Smooth muscle cell (in vitro differentiated cells): ENCODE measurements at regions not wholly inside any gene's neighbourhood (a gene's known extent, or its start where the extent isn't known, plus 50 kb on each side); places are given as distances from the start of the nearest gene placed in this dataset.

Experiments
- DNase-seq: peaks from one replicate; lab custom pipeline; 2025; ENCODE audit not compliant: unreplicated experiment; lab: John Stamatoyannopoulos, UW
- H2AFZ ChIP-seq: fragments of 200-600 bp; sonication (generic); 2 replicates; pipeline ENCODE4 v1.6.0; 2016; ENCODE audit warnings: antibody characterized with exemption, low read depth, mild to moderate bottlenecking
- H3F3A ChIP-seq: fragments of 200-600 bp; sonication (generic); 2 replicates; pipeline ENCODE4 v1.6.0; 2017; ENCODE audit warnings: antibody characterized with exemption, low read depth
- H3K27ac ChIP-seq: fragments of 200-600 bp; sonication (generic); 2 replicates; pipeline ENCODE4 v1.5.1; 2016; ENCODE audit warnings: low read depth, mild to moderate bottlenecking
- H3K27me3 ChIP-seq: fragments of 200-600 bp; sonication (generic); 2 replicates; pipeline ENCODE4 v1.6.1; 2016; ENCODE audit warnings: low read depth, mild to moderate bottlenecking
- H3K36me3 ChIP-seq: fragments of 200-600 bp; sonication (generic); 2 replicates; pipeline ENCODE4 v1.5.1; 2016; ENCODE audit warnings: low read depth
- H3K4me1 ChIP-seq: fragments of 200-600 bp; sonication (generic); 2 replicates; pipeline ENCODE4 v1.5.1; 2016; ENCODE audit warnings: low read depth
- H3K4me2 ChIP-seq: fragments of 200-600 bp; sonication (generic); 2 replicates; pipeline ENCODE4 v1.6.0; 2016; ENCODE audit warnings: mild to moderate bottlenecking
- H3K4me3 ChIP-seq: fragments of 200-600 bp; sonication (generic); 2 replicates; pipeline ENCODE4 v1.5.1; 2016; ENCODE audit warnings: mild to moderate bottlenecking
- H3K79me2 ChIP-seq: fragments of 200-600 bp; sonication (generic); 2 replicates; pipeline ENCODE4 v1.6.0; 2016; ENCODE audit warnings: low read depth, mild to moderate bottlenecking
- H3K9ac ChIP-seq: fragments of 200-600 bp; sonication (generic); 2 replicates; pipeline ENCODE4 v1.6.0; 2016; ENCODE audit warnings: low read depth
- H3K9me3 ChIP-seq: fragments of 200-600 bp; sonication (generic); replicated peaks from 2 replicates; pipeline ENCODE4 v1.5.1; 2016; ENCODE audit warnings: low read depth
- H4K20me1 ChIP-seq: fragments of 200-600 bp; sonication (generic); 2 replicates; pipeline ENCODE4 v1.6.0; 2016; ENCODE audit warnings: low read depth
- WGBS: methylation state at CpG from one replicate; pipeline ENCODE4 v1.1.7; 2016; ENCODE audit warnings: low lambda C conversion rate; 5-methylcytosine and 5-hydroxymethylcytosine counted together
- TF ChIP-seq, protein P1 (sequence below): fragments of 200-600 bp; sonication (generic); IDR thresholded peaks from 2 replicates; pipeline ENCODE4 v1.5.1; 2017; ENCODE audit warnings: borderline replicate concordance, mild to moderate bottlenecking, antibody characterized with exemption; ENCODE audit not compliant: insufficient read depth, poor library complexity, severe bottlenecking

DNA sequence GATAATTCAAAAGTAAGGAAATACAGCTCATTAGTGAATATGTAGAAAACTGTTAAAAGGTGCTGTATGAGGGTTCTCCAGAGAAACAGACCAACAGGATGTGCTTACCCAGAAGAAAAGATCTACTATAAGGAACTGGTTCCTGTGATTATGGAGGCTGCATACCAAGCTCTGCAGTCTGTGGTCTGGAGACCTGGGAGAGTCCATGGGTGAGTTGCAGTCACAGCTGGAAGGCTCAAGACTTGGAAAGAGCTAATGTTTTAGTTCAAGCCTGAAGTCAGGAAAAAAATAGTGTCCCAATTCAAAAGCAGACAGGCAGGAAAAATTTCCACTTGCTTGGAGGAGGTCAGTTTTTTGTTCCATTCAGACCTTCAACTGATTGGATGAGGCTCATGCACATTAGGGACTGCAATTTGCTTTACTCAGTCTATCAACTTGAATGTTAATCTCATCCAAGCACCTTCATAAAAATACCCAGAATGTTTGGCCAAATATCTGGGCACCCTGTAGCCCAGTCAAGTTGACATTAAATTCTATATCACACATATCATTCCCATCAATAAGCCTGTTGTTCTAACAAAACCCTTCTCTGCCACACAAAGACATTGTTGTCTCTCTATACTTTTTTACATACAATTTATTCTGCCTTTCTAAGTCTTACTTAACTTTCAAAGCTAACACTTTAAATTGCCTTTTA, 197.9 kb upstream of the KLF6 start:
- H2AFZ ChIP-seq: no peak overlapping the region
- no peak for DNase-seq
- H3K27ac ChIP-seq: no peak overlapping the region
- H3K79me2 ChIP-seq: no peaks in the 10 kb centered on the region
- no peaks in the 10 kb centered on the region for H3K36me3 ChIP-seq
- H3K27me3 ChIP-seq: no peaks in the 10 kb centered on the region
- no peaks in the 10 kb centered on the region for H3K9me3 ChIP-seq
- H3K4me2 ChIP-seq: no peak overlapping the region
- no peak overlapping the region for H3K9ac ChIP-seq
- H3K4me3 ChIP-seq: no peak overlapping the region
- no peaks in the 10 kb centered on the region for H3F3A ChIP-seq
- no peaks in the 10 kb centered on the region for H4K20me1 ChIP-seq
- TF ChIP-seq, protein P1, sequence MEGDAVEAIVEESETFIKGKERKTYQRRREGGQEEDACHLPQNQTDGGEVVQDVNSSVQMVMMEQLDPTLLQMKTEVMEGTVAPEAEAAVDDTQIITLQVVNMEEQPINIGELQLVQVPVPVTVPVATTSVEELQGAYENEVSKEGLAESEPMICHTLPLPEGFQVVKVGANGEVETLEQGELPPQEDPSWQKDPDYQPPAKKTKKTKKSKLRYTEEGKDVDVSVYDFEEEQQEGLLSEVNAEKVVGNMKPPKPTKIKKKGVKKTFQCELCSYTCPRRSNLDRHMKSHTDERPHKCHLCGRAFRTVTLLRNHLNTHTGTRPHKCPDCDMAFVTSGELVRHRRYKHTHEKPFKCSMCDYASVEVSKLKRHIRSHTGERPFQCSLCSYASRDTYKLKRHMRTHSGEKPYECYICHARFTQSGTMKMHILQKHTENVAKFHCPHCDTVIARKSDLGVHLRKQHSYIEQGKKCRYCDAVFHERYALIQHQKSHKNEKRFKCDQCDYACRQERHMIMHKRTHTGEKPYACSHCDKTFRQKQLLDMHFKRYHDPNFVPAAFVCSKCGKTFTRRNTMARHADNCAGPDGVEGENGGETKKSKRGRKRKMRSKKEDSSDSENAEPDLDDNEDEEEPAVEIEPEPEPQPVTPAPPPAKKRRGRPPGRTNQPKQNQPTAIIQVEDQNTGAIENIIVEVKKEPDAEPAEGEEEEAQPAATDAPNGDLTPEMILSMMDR: no peak
- H3K4me1 ChIP-seq: no peaks in the 10 kb centered on the region

DNA sequence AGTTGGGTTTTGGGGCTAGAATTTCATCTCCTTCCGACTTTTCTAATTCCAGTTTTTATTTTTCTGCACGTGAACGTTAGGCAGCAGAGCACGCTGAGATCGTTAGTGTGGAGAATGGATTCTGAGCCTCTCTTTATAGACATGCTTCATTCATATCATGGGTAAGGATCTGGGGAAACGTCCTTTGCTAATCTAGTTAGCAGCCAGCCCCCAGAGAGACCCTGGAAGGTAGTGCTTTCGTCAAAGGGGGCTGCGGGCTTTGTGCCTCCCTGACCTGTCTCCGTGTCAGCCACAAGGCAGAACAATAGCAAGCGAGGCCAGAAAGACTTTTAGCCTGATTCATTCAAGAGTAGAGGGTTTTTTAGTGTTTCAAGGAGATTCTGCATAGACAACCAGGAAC, 196.3 kb upstream of the KLF6 start:
- no peak for DNase-seq
- no peak overlapping the region for H3K4me2 ChIP-seq
- H3K27ac ChIP-seq: no peak overlapping the region
- no peaks in the 10 kb centered on the region for H4K20me1 ChIP-seq
- no peak overlapping the region for H3K9ac ChIP-seq
- no peaks in the 10 kb centered on the region for H3K9me3 ChIP-seq
- no peak overlapping the region for H3K4me3 ChIP-seq
- H3F3A ChIP-seq: no peaks in the 10 kb centered on the region
- no peaks in the 10 kb centered on the region for H3K4me1 ChIP-seq
- no peaks in the 10 kb centered on the region for H3K79me2 ChIP-seq
- H2AFZ ChIP-seq: no peak overlapping the region
- TF ChIP-seq, protein P1: no peak
- no peaks in the 10 kb centered on the region for H3K36me3 ChIP-seq
- WGBS: 88% methylated on average over 10 of the region's 10 CpGs
- H3K27me3 ChIP-seq: no peaks in the 10 kb centered on the region

DNA sequence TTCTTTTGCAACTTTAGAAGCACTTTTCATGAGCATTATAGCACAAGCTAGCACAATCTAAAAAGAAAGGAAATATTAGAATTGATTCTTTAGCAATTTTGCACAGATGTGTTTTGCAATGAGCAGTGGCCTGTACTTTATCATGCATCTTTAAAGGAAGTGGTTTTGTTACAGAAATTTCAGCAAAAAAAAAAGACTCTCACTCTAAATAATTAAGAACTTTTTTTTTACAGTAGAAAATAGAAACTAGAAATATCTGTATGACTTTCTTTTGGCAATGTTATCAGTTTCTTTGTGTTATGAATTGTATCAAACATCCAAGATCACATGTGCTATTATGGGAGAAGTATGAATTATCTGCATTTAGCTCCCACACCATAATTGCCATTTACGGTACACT, 195.7 kb upstream of the KLF6 start:
- H3K4me1 ChIP-seq: no peaks in the 10 kb centered on the region
- 88% methylated on average over 1 of the region's 1 CpG for WGBS
- H3F3A ChIP-seq: no peaks in the 10 kb centered on the region
- H3K4me3 ChIP-seq: no peak overlapping the region
- no peak overlapping the region for H3K27ac ChIP-seq
- H3K9ac ChIP-seq: no peak overlapping the region
- no peaks in the 10 kb centered on the region for H4K20me1 ChIP-seq
- H2AFZ ChIP-seq: no peak overlapping the region
- no peaks in the 10 kb centered on the region for H3K9me3 ChIP-seq
- no peaks in the 10 kb centered on the region for H3K36me3 ChIP-seq
- H3K79me2 ChIP-seq: no peaks in the 10 kb centered on the region
- no peak for DNase-seq
- TF ChIP-seq, protein P1: no peak
- no peaks in the 10 kb centered on the region for H3K27me3 ChIP-seq
- H3K4me2 ChIP-seq: no peak overlapping the region

DNA sequence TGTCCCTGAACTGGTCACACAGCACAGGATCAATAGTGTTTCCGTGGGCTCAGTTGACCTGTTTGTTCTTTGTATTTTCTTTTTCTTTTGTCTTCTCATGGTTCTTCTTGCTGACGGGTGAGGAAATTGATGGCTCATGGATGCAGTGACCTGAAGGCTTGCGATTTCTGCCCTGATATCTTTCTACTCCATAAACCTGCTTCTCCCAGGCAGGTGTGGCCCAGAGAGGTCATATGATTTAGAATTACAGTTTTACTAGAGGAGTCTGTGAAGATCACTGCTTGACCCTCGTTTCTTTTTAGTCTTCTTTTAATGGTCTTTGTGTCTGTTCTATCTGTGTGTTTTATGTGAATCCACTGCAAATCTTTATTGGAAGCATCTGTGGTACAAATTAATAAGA, 195.1 kb upstream of the KLF6 start:
- Histone ChIP-seq H3K4me1 (no peaks in the 10 kb centered on the region), H3K9me3 (no peaks in the 10 kb centered on the region), H2AFZ (no peak overlapping the region), H3K4me3 (no peak overlapping the region), H3K27ac (no peak overlapping the region), H4K20me1 (no peaks in the 10 kb centered on the region), H3K79me2 (no peaks in the 10 kb centered on the region), H3K36me3 (no peaks in the 10 kb centered on the region), H3K9ac (no peak overlapping the region), H3F3A (no peaks in the 10 kb centered on the region), H3K27me3 (no peaks in the 10 kb centered on the region), H3K4me2 (no peak overlapping the region)
- WGBS: 59% methylated on average over 4 of the region's 4 CpGs
- DNase-seq: no peak
- TF ChIP-seq, protein P1: no peak
